Epithelial cell of esophagus (primary cell): ENCODE measurements at regions not wholly inside any gene's neighbourhood (a gene's known extent, or its start where the extent isn't known, plus 50 kb on each side); places are given as distances from the start of the nearest gene placed in this dataset.

Experiments
- DNase-seq: peaks from one replicate; pipeline ENCODE4 v3.0.0; 2010; ENCODE audit warnings: low read depth
- H3K4me3 ChIP-seq: 2 replicates; pipeline ENCODE4 v1.5.1; 2011; ENCODE audit warnings: mild to moderate bottlenecking, low read length, control low read depth
- CTCF ChIP-seq: IDR thresholded peaks from 2 replicates; pipeline ENCODE4 v1.5.1; 2011; ENCODE audit warnings: low read depth, mild to moderate bottlenecking, low read length, control low read depth, inconsistent platforms; ENCODE audit not compliant: insufficient read depth; ENCODE audit errors: missing control alignments

GRCh38 chr1:234985007-234985370 lies 143.6 kb downstream of the TOMM20 start:
- no peak for TF ChIP-seq CTCF
- H3K4me3 ChIP-seq, result no peak overlapping the region
- no peak for DNase-seq

- no peak for TF ChIP-seq CTCF
- H3K4me3 ChIP-seq, result no peak overlapping the region
- DNase-seq, result no peak
These were observed 144.9 kb downstream of the TOMM20 start for GRCh38 chr1:234983564-234984238.

- DNase-seq, result no peak
- TF ChIP-seq CTCF, result no peak
These were observed 146.9 kb downstream of the TOMM20 start for GRCh38 chr1:234981758-234982157.

GRCh38 chr1:234980645-234981396 lies 147.8 kb downstream of the TOMM20 start:
- TF ChIP-seq CTCF, result no peak
- DNase-seq, result peak; percentile 91
- H3K4me3 ChIP-seq, result no peak overlapping the region

More at GRCh38 chr1:234981758-234982157, 146.9 kb downstream of the TOMM20 start:
- no peak overlapping the region for H3K4me3 ChIP-seq

GRCh38 chr1:234980291-234980644 lies 148.4 kb downstream of the TOMM20 start:
- no peak overlapping the region for H3K4me3 ChIP-seq
- TF ChIP-seq CTCF, result no peak
- peak; percentile 39 for DNase-seq

GRCh38 chr1:234979296-234980279 lies 149.0 kb downstream of the TOMM20 start:
- no peak for DNase-seq
- no peak overlapping the region for H3K4me3 ChIP-seq
- TF ChIP-seq CTCF, result no peak
